ENCODE measurements at regions not wholly inside any gene's neighbourhood (a gene's known extent, or its start where the extent isn't known, plus 50 kb on each side); places are given as distances from the start of the nearest gene placed in this dataset.

DNA sequence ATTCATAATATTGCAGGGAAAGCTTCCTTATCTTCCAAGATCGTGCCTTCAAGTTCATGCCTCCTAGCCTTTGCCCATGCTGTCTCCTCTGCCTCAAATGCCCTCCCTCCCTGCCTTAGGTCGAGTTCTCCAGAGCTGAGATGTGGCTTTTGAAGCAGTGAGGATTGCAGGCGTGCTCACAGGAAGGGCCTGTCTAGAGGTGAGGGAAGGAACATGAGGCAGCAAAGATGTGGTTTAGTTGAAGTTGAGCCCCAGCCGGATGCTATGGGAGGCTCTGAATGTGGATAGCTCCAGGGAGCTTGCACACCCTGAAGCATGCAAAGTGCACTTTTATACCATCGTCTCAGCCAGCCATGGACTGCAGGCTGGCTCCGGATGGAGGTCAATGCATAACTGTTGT lies 754.6 kb upstream of the EEF2KMT start:
- ChIA-PET CTCF (no interaction called here), POLR2A (no interaction called here)
- TF ChIP-seq SP1 (IDR thresholded peaks at IDR 0.05) = no peak
- DNase-seq (ENCODE audit: extremely low spot score) = no peak

DNA sequence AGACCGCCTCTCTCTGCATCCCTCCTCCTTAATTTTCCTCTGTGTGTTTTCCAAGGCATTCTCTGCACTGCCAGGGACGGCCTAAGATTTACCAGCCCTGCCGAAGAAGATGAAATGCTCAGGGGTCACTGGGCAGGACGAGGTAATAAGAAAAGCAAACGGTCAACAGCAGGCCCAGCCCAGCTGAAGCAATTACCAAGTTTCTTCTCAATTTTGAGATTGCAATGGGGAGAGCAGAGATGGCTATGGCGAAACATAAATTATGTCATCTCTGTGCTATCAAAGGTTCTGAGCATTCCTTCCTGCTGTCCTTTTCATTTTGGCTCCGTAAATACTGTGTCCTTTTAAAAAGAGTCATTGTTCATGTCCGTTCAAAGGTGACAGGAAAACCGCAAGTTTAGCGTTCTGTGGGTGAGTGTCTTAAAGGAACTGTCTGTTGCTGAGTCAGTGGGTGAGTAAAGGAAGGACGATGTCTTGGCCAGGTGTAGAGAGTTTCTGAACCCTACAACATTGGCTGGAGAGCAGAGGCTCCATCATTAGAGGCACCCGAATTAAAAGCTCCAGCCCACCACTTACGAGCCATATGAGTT lies 753.9 kb upstream of the EEF2KMT start:
- no peak for TF ChIP-seq NFRKB (IDR thresholded peaks at IDR 0.05)
- no peak for TF ChIP-seq HDGF (IDR thresholded peaks at IDR 0.05; ENCODE audit: borderline replicate concordance)
- TF ChIP-seq FOXK2 (IDR thresholded peaks at IDR 0.05) = no peak
- no peak for TF ChIP-seq ELF4 (IDR thresholded peaks at IDR 0.05)
- no peak for TF ChIP-seq CTBP1 (IDR thresholded peaks at IDR 0.05; ENCODE audit: borderline replicate concordance)
- no peak for TF ChIP-seq FOXM1 (IDR thresholded peaks at IDR 0.05; ENCODE audit: borderline replicate concordance)
- TF ChIP-seq L3MBTL2 (conservative IDR thresholded peaks at IDR 0.05) = no peak
- TF ChIP-seq BHLHE40 (IDR thresholded peaks at IDR 0.05; ENCODE audit: borderline replicate concordance) = no peak
- TF ChIP-seq, protein P1, sequence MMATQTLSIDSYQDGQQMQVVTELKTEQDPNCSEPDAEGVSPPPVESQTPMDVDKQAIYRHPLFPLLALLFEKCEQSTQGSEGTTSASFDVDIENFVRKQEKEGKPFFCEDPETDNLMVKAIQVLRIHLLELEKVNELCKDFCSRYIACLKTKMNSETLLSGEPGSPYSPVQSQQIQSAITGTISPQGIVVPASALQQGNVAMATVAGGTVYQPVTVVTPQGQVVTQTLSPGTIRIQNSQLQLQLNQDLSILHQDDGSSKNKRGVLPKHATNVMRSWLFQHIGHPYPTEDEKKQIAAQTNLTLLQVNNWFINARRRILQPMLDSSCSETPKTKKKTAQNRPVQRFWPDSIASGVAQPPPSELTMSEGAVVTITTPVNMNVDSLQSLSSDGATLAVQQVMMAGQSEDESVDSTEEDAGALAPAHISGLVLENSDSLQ (IDR thresholded peaks at IDR 0.05) = no peak
- TF ChIP-seq FOXA1 (IDR thresholded peaks at IDR 0.05) = no peak
- TF ChIP-seq LEF1 (IDR thresholded peaks at IDR 0.05; ENCODE audit: borderline replicate concordance) = no peak
- no peak for TF ChIP-seq SP1 (IDR thresholded peaks at IDR 0.05)
- TF ChIP-seq SUZ12 (IDR thresholded peaks at IDR 0.05) = no peak
- TF ChIP-seq ZNF384 (IDR thresholded peaks at IDR 0.05) = no peak
- TF ChIP-seq TARDBP (IDR thresholded peaks at IDR 0.05) = no peak
- no peak for TF ChIP-seq ARNT (IDR thresholded peaks at IDR 0.05)
- CTCF ChIA-PET = no interaction called here
- DNase-seq (ENCODE audit: extremely low spot score) = no peak
- POLR2A ChIA-PET = no interaction called here

DNA sequence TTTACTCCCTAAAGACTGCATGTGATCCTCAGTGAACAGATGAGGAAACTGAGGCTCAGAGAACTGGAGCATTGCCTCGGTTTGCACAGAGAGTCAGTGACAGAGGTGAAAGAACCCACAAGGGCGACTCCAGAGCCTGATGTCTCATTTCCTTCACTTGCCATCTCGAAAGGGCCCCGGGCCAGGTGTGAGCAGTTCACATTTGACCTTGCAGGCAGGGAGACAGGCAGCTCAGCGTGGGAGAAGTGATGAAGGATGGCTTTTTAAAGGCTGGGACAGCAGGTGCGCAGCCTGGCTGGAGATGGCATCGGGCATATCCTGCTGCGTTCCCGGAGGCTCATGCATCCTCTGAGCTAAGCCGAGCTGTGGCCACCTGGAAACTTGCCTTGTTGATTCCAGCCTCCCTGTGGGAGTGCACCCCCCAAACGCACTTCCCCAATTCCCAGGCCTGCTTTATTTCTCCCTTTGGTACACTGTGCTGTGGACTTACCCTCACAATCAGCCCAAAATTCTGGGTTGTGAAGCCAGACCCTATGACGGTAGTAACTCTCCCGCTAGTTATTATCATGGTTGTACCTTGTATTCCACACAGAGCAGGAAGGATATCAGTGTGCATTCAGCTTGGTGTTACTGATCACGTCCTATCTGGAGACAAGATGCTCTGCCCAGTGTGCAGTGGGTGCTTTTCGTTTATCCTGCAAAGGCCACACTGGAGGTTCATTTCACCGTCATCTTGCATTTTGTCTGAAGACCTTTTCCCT lies 753.2 kb upstream of the EEF2KMT start:
- POLR2A ChIA-PET = no interaction called here
- CTCF ChIA-PET = no interaction called here
- DNase-seq (ENCODE audit: extremely low spot score) = no peak
- no peak for TF ChIP-seq LEF1 (IDR thresholded peaks at IDR 0.05; ENCODE audit: borderline replicate concordance)

DNA sequence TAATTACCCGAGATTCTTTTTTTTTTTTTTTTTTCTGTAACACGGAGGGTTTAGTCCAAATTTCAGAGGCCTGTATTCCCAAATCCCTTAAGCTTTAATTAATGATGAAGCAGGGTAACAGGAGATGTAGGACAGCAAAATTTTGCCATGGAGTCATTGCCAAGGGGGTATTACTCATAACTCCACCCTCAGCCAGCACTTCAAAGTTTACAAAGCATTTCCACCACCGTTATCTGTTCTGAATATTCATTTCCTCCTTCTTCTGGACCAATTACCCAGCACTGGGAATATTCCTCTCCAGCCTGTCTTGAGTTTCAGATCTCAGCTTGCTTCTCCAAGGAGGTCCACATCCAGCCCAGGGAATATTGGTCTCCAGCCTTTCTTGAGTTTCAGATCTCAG lies 747.5 kb upstream of the EEF2KMT start:
- DNase-seq (ENCODE audit: extremely low spot score) = no peak
- no peak for TF ChIP-seq ELF4 (IDR thresholded peaks at IDR 0.05)
- TF ChIP-seq L3MBTL2 (conservative IDR thresholded peaks at IDR 0.05) = no peak
- TF ChIP-seq FOXK2 (IDR thresholded peaks at IDR 0.05) = no peak
- TF ChIP-seq SP1 (IDR thresholded peaks at IDR 0.05) = no peak
- no peak for TF ChIP-seq HDGF (IDR thresholded peaks at IDR 0.05; ENCODE audit: borderline replicate concordance)
- TF ChIP-seq TARDBP (IDR thresholded peaks at IDR 0.05) = no peak
- no peak for TF ChIP-seq ARNT (IDR thresholded peaks at IDR 0.05)
- no peak for TF ChIP-seq BHLHE40 (IDR thresholded peaks at IDR 0.05; ENCODE audit: borderline replicate concordance)
- TF ChIP-seq ZNF384 (IDR thresholded peaks at IDR 0.05) = no peak
- no peak for TF ChIP-seq FOXA1 (IDR thresholded peaks at IDR 0.05)
- TF ChIP-seq, protein P1 (IDR thresholded peaks at IDR 0.05) = no peak
- no peak for TF ChIP-seq SUZ12 (IDR thresholded peaks at IDR 0.05)
- no peak for TF ChIP-seq FOXM1 (IDR thresholded peaks at IDR 0.05; ENCODE audit: borderline replicate concordance)
- TF ChIP-seq LEF1 (IDR thresholded peaks at IDR 0.05; ENCODE audit: borderline replicate concordance) = no peak
- TF ChIP-seq NFRKB (IDR thresholded peaks at IDR 0.05) = no peak
- TF ChIP-seq CTBP1 (IDR thresholded peaks at IDR 0.05; ENCODE audit: borderline replicate concordance) = no peak
- ChIA-PET CTCF (no interaction called here), POLR2A (no interaction called here)

DNA sequence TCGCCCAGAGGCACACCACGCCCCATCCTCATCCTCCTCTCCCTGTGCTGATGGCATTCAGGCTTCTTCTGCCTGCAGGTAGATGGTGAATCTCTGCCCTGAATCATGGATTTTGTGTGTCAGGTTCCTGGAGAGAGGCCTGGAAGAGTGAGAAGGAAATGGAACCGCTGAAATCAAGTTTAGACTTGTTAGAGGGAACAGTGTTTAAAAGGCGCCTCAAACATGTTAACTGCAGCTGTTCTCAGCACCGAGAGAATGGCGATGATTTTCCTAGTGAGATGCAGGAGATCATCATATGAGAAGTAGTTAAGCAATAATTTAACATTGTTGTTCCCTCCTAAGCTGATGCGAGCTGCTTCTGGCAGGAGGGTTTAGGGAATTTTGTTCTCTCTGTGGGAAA lies 744.4 kb upstream of the EEF2KMT start:
- CTCF ChIA-PET = no interaction called here
- POLR2A ChIA-PET = no interaction called here
- DNase-seq (ENCODE audit: extremely low spot score) = no peak
- no peak for TF ChIP-seq TARDBP (IDR thresholded peaks at IDR 0.05)
- TF ChIP-seq FOXM1 (IDR thresholded peaks at IDR 0.05; ENCODE audit: borderline replicate concordance) = no peak
- no peak for TF ChIP-seq LEF1 (IDR thresholded peaks at IDR 0.05; ENCODE audit: borderline replicate concordance)
- no peak for TF ChIP-seq NFRKB (IDR thresholded peaks at IDR 0.05)

DNA sequence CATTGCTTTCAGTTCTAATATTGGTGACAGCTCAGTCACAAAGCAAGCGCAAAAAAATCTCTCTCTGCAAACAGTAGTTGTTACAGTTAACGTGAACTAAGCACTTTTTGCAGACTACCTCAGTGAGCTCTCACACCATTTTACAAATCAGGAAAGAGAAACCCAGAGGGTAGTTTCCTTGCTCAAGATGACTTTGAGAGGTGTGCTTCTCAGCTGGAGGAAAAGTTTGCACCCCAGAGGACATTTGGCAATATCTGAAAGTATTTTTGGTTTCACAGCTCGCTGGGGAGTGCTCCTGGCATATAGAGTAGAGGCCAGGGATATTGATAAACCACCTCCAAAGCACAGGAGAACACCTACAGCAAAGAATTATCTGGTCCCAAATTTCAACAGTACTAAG lies 741.1 kb upstream of the EEF2KMT start:
- TF ChIP-seq BHLHE40 (IDR thresholded peaks at IDR 0.05; ENCODE audit: borderline replicate concordance) (no peak), SP1 (IDR thresholded peaks at IDR 0.05) (no peak), LEF1 (IDR thresholded peaks at IDR 0.05; ENCODE audit: borderline replicate concordance) (no peak), ARNT (IDR thresholded peaks at IDR 0.05) (no peak), FOXA1 (IDR thresholded peaks at IDR 0.05) (no peak), ELF4 (IDR thresholded peaks at IDR 0.05) (no peak), ZNF384 (IDR thresholded peaks at IDR 0.05) (no peak), L3MBTL2 (conservative IDR thresholded peaks at IDR 0.05) (no peak), HDGF (IDR thresholded peaks at IDR 0.05; ENCODE audit: borderline replicate concordance) (no peak), CTBP1 (IDR thresholded peaks at IDR 0.05; ENCODE audit: borderline replicate concordance) (no peak), NFRKB (IDR thresholded peaks at IDR 0.05) (no peak)
- TF ChIP-seq, protein P1 (IDR thresholded peaks at IDR 0.05) = no peak
- ChIA-PET CTCF (no interaction called here), POLR2A (no interaction called here)
- no peak for DNase-seq (ENCODE audit: extremely low spot score)
